ENCODE measurements at regions not wholly inside any gene's neighbourhood (a gene's known extent, or its start where the extent isn't known, plus 50 kb on each side); places are given as distances from the start of the nearest gene placed in this dataset.

DNA sequence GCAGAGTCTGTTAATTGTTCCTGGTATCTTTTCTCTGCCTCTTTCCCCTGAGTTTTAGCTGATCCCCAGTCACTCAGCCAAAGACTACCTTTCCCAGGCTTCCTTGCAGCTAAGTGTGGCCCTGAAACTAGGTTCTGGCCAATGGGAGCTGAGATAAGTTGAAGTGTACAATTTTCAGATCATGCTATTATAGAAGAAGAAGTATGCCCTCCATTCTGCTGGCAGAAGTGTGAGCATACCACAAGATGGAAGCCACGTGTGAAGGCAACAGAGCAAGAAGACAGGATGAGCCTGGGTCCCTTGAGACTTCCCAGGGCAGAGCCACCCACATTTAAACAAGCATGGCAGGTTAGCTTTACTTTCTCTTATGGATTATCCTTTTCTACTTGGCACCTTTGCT, 273.2 kb downstream of the HIVEP2 start (continued):
- TF ChIP-seq, protein P1, sequence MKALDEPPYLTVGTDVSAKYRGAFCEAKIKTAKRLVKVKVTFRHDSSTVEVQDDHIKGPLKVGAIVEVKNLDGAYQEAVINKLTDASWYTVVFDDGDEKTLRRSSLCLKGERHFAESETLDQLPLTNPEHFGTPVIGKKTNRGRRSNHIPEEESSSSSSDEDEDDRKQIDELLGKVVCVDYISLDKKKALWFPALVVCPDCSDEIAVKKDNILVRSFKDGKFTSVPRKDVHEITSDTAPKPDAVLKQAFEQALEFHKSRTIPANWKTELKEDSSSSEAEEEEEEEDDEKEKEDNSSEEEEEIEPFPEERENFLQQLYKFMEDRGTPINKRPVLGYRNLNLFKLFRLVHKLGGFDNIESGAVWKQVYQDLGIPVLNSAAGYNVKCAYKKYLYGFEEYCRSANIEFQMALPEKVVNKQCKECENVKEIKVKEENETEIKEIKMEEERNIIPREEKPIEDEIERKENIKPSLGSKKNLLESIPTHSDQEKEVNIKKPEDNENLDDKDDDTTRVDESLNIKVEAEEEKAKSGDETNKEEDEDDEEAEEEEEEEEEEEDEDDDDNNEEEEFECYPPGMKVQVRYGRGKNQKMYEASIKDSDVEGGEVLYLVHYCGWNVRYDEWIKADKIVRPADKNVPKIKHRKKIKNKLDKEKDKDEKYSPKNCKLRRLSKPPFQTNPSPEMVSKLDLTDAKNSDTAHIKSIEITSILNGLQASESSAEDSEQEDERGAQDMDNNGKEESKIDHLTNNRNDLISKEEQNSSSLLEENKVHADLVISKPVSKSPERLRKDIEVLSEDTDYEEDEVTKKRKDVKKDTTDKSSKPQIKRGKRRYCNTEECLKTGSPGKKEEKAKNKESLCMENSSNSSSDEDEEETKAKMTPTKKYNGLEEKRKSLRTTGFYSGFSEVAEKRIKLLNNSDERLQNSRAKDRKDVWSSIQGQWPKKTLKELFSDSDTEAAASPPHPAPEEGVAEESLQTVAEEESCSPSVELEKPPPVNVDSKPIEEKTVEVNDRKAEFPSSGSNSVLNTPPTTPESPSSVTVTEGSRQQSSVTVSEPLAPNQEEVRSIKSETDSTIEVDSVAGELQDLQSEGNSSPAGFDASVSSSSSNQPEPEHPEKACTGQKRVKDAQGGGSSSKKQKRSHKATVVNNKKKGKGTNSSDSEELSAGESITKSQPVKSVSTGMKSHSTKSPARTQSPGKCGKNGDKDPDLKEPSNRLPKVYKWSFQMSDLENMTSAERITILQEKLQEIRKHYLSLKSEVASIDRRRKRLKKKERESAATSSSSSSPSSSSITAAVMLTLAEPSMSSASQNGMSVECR (CRISPR knock-in tag; IDR thresholded peaks at IDR 0.05; ENCODE audit: borderline replicate concordance) = no peak
- no peak for TF ChIP-seq NFATC4 (CRISPR knock-in tag; IDR thresholded peaks at IDR 0.05)
- TF ChIP-seq PRRX2 (CRISPR knock-in tag; IDR thresholded peaks at IDR 0.05) = no peak
- TF ChIP-seq TCF7 (CRISPR knock-in tag; IDR thresholded peaks at IDR 0.05; ENCODE audit: low read depth) = no peak
- no peak for TF ChIP-seq FOXK1 (CRISPR knock-in tag; IDR thresholded peaks at IDR 0.05)
- no peak for TF ChIP-seq ATF1 (CRISPR knock-in tag; IDR thresholded peaks at IDR 0.05)
- no peak for TF ChIP-seq RELA (CRISPR knock-in tag; IDR thresholded peaks at IDR 0.05; ENCODE audit: borderline replicate concordance)
- TF ChIP-seq JUN (CRISPR knock-in tag; IDR thresholded peaks at IDR 0.05) = no peak

DNA sequence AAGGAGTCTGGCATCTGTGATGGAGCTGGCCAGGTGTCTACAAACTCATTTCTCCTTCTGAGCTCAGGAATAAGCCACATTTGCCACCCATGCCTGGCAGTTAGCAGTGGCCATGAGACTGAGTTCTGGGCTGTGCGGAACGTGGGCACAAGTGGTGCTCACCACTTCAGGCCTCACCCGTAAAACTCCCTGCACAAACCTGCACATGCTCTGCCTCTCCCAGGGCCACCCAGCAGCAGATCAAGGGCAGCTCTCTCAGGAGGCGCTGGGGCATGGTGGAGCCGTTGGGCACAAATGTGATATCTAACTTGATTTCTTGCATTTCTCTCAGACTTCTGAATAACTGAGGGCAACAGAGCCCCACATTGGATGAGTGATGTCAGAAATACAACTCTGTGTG, 269.5 kb downstream of the HIVEP2 start:
- peaks cover 2% of the 10 kb centered on the region; the same call in 1 of the 2 replicates for H3K27me3 Mint-ChIP-seq (ENCODE audit: low read depth)
- H3K9me3 Mint-ChIP-seq = peaks cover 14% of the 10 kb centered on the region
- ATAC-seq = no peak
- H3K4me1 Mint-ChIP-seq = peaks cover 30% of the 10 kb centered on the region
- no peak for DNase-seq (ENCODE audit: low spot score)
- H3K27ac Mint-ChIP-seq = no peak overlapping the region
- POLR2A ChIA-PET = no interaction called here
- no peak overlapping the region for H3K4me3 Mint-ChIP-seq
- CTCF ChIA-PET = interaction anchor here (1.1 kb wide), 1 partner anchor 201 kb away, joined by 3 read pairs; no protein-coding TSS in a partner anchor
- TF ChIP-seq, protein P2, sequence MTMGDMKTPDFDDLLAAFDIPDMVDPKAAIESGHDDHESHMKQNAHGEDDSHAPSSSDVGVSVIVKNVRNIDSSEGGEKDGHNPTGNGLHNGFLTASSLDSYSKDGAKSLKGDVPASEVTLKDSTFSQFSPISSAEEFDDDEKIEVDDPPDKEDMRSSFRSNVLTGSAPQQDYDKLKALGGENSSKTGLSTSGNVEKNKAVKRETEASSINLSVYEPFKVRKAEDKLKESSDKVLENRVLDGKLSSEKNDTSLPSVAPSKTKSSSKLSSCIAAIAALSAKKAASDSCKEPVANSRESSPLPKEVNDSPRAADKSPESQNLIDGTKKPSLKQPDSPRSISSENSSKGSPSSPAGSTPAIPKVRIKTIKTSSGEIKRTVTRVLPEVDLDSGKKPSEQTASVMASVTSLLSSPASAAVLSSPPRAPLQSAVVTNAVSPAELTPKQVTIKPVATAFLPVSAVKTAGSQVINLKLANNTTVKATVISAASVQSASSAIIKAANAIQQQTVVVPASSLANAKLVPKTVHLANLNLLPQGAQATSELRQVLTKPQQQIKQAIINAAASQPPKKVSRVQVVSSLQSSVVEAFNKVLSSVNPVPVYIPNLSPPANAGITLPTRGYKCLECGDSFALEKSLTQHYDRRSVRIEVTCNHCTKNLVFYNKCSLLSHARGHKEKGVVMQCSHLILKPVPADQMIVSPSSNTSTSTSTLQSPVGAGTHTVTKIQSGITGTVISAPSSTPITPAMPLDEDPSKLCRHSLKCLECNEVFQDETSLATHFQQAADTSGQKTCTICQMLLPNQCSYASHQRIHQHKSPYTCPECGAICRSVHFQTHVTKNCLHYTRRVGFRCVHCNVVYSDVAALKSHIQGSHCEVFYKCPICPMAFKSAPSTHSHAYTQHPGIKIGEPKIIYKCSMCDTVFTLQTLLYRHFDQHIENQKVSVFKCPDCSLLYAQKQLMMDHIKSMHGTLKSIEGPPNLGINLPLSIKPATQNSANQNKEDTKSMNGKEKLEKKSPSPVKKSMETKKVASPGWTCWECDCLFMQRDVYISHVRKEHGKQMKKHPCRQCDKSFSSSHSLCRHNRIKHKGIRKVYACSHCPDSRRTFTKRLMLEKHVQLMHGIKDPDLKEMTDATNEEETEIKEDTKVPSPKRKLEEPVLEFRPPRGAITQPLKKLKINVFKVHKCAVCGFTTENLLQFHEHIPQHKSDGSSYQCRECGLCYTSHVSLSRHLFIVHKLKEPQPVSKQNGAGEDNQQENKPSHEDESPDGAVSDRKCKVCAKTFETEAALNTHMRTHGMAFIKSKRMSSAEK (CRISPR knock-in tag; IDR thresholded peaks at IDR 0.05; ENCODE audit: borderline replicate concordance) = no peak
- no peak for TF ChIP-seq GTF2I (CRISPR knock-in tag; conservative IDR thresholded peaks at IDR 0.05)
- TF ChIP-seq ATF1 (CRISPR knock-in tag; IDR thresholded peaks at IDR 0.05) = no peak
- TF ChIP-seq, protein P3, sequence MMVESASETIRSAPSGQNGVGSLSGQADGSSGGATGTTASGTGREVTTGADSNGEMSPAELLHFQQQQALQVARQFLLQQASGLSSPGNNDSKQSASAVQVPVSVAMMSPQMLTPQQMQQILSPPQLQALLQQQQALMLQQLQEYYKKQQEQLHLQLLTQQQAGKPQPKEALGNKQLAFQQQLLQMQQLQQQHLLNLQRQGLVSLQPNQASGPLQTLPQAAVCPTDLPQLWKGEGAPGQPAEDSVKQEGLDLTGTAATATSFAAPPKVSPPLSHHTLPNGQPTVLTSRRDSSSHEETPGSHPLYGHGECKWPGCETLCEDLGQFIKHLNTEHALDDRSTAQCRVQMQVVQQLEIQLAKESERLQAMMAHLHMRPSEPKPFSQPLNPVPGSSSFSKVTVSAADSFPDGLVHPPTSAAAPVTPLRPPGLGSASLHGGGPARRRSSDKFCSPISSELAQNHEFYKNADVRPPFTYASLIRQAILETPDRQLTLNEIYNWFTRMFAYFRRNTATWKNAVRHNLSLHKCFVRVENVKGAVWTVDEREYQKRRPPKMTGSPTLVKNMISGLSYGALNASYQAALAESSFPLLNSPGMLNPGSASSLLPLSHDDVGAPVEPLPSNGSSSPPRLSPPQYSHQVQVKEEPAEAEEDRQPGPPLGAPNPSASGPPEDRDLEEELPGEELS (CRISPR knock-in tag; IDR thresholded peaks at IDR 0.05) = no peak
- no peak for TF ChIP-seq ZNF671 (CRISPR knock-in tag; IDR thresholded peaks at IDR 0.05)
- TF ChIP-seq, protein P4, sequence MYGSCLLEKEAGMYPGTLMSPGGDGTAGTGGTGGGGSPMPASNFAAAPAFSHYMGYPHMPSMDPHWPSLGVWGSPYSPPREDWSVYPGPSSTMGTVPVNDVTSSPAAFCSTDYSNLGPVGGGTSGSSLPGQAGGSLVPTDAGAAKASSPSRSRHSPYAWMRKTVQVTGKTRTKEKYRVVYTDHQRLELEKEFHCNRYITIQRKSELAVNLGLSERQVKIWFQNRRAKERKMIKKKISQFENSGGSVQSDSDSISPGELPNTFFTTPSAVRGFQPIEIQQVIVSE (CRISPR knock-in tag; IDR thresholded peaks at IDR 0.05; ENCODE audit: borderline replicate concordance) = no peak
- H3K36me3 Mint-ChIP-seq = peaks cover 3% of the 10 kb centered on the region; the same call in 1 of the 2 replicates

Data from WTC11 (cell line).